Activated T-cell treated with anti-CD3 and anti-CD28 coated beads for 4 hours (primary cell): ENCODE measurements at regions not wholly inside any gene's neighbourhood (a gene's known extent, or its start where the extent isn't known, plus 50 kb on each side); places are given as distances from the start of the nearest gene placed in this dataset.
"Not testable (repeated sequence)": the region's sequence is repeated elsewhere in the genome, so short reads cannot be mapped to it uniquely, and the experiment has no call there.

Source experiments
- DNase-seq: peaks from one replicate; pipeline ENCODE4 v3.0.0-alpha.2; 2020

DNA sequence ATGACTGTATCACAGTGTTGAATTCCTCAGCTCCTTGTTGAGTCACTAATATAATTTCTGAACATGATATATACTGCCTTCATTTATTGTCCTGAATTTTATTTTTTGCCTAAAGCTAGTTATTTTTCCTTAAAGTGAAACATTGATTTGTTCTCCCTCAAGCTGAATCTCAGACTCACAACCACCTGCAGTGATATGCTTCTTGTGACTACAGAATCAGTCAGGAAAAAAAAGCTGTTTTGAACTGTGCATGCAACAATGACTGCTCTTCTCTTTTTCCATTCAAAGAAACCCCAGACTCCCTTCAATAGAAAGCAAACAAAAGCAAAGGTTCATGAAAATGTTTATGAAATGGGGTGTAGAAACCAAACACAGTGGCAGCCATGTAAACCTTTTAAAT, 470.2 kb upstream of the CHD1 start:
- DNase-seq: no peak

DNA sequence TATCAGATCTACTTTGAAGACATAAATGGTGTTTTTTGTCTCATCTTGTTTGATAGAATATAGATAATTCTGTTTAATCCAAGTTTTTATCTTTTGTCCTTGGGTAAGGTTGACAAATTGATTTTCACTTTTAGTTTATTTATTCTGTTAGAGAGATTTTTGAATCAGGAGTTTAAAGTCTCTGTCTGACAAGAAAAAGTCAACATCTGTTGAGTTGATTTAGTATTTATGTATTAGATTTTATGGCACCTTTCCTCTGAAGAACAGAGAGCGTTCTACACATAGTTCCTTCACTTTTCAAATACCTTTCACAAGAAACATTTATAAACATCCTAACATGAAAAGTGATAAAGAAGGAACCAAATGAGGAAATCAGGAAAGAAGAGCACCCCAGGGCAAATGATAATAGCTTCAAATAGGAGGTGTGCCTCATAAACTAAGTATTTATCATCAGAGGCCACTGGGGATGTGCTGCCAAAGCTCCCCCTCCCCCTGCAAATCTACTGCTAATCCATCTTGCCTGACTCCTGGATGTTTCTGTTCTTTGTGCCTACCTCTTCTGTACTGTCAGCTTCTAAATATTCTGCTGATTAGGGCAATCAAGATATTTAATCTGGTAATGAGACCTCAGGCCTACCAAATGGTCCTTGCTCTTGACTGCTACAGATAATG, 457.7 kb upstream of the CHD1 start:
- no peak for DNase-seq

DNA sequence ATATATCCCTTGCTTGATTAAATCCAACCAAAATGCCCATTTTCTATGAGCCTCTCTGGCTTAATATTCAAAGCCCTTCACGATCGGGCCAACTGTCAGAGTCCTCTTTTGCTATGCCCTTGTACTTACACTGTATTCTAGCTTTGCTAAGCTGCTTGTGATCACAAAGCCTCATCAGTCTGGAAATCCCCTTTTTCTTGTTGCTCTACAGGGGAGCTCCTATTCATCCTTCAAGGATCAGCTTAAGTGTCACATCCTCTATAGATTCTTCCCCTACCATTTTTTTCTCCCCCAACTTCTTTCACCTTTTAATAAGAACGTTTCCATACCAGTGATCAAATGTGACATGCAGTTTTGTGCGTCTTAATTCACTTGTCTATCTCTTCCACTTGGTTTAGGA, 450.4 kb upstream of the CHD1 start:
- DNase-seq: no peak

DNA sequence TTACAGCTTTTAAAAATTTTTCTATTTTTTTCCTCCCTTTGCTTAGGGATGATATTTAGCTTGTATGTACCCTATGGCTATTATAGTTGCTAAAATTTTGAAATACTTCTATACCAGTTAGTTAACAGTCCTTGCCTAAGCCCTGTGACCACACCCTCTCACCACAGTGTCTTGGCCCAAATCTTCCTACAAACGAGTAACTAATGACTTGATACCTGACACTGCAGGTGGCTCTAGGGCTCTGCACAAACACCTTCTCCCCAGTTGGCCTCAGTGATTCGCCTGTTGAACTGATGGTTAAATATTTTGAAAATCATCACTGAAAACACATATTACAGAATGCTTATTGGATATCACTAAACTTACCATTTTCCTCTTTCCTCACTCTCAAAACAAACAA, 449.6 kb upstream of the CHD1 start:
- DNase-seq: no peak

DNA sequence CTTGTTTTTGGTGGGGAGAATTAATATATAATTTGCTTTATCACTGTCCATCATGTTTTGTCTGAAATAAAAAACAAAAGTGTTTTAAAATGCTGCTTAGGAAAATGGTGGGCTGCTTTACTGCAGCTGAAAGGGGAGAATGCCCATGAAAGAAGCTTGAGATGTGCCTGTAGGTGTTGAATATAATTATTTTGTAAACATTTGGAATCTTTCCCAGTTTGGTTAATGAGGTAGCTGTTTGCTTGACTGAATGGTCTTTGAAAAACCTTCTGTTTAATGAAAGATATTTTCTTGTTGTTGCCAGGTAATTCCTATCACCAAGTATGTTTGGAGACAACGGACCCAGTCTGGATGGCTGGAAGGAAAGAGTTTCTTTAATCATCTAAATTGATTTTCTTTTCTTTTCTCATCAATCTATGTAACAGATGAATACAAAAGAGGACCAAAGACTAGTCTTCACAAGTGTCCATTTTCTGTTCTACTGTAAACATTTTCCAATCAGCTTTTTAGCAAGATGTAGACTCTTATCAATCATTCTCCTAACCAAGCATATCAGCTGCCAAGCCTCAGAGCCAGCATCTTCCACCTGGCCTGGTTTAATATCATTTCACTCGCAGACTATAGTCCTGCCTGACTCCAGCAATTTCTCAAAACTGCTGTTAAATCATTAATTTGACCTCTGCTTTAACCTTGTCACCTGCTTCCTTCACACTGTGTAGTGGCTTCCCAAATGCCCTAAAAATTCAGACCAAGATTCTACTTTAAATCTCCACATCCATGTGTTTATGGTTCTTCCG, 441.2 kb upstream of the CHD1 start:
- DNase-seq: no peak

- no peak for DNase-seq
Observed at GRCh38 chr5:99368726-99369125, 439.9 kb upstream of the CHD1 start.

- no peak for DNase-seq
Observed at GRCh38 chr5:99355881-99356280, 427.1 kb upstream of the CHD1 start.

DNA sequence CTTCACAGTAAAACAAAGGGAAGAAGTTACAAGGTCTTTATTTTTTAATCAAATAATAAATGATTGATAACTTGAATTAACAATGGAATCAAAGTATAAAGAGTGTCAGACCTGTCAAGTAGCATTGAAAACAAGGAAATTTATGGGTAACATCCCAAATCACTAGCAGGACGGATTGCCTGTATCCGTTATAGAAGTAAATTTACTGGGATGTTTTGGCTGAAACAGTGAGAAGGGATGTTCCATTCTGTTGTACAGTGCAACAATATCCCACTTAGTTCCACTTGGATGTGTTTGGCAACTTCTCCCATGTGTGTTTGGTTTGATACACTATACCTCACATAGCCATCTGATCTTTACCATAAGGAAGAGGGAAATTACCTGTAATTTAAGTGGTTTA, 421.0 kb upstream of the CHD1 start:
- DNase-seq: no peak

DNA sequence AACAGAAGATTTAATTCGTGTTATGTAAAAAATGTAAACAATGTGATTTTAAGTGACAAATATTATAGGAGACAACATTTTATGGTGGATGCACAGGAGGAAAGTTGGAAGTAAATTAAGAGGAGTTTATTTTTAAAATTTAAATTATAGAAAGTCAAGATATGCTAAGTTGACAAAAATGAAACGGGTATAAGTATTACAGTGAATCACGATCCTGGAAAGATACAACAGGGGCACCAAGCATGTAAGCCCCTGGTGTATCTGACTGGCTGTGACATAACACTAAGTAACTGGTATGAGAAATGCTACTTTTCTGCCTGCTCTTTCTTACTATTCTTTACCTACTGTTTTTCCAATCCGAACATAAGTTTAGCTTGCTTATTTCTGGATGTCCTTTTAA, 419.8 kb upstream of the CHD1 start:
- no peak for DNase-seq

GRCh38 chr5:99339758-99340157, 411.0 kb upstream of the CHD1 start:
- DNase-seq: not testable (repeated sequence)

- no peak for DNase-seq
Observed at GRCh38 chr5:99334936-99335335, 406.1 kb upstream of the CHD1 start.

DNA sequence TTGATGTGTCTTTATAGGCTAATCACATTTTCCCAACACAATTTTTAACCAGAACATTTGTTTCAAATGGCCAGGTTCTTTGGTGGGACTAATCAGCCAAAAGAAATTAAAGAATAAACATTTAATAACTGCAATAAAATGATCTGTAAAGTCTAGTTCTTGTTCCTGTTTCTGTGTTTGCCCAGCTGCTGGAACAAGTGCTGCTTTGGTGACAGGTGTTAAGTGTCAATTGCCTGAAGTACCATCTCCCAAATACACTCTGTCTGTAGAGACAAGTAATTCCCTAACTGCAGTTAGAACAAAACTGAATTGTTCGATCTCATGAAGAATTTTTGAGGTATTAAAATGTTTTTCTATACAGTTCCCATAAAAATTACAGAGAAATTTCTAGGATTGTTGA, 402.3 kb upstream of the CHD1 start:
- DNase-seq: no peak

DNA sequence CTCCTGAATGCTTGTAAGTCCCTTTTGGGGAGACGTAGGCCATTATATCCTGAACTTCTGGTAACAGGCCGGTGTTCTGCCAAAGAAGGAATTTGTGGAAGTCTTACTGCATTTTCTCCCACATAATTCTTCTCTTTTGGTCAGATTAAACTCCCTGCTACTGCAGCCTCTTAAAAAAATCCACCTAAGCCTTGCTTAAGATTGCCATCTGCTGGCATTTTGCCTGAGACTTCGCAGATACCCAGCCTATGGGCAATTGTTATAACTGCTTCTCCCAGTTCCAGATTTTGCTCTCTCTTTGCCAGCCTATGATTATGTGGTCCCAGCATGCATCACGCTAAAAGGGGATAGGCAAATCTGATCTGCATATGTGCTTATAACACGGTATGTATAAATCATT, 391.6 kb upstream of the CHD1 start:
- DNase-seq: no peak

GRCh38 chr5:99317136-99317535, 388.3 kb upstream of the CHD1 start:
- DNase-seq: no peak

DNA sequence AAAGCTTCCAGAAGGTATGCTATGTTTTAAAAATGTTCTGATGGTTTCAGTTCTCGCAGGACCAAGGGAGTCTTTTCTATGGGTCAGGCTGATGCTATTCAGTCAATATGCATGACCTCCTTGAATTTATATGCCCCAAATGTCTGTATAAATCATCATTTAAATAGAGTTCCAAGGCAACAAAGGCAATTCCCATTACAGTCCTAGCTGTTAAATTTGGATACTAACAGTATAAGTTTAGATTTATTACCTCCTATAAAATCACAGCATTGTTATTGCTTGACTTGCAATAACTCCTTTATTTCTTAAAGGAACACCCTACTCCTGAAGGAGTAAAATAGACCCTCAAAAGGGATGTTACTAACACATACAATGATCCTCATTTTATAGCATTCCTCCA, 387.7 kb upstream of the CHD1 start:
- DNase-seq: no peak

DNA sequence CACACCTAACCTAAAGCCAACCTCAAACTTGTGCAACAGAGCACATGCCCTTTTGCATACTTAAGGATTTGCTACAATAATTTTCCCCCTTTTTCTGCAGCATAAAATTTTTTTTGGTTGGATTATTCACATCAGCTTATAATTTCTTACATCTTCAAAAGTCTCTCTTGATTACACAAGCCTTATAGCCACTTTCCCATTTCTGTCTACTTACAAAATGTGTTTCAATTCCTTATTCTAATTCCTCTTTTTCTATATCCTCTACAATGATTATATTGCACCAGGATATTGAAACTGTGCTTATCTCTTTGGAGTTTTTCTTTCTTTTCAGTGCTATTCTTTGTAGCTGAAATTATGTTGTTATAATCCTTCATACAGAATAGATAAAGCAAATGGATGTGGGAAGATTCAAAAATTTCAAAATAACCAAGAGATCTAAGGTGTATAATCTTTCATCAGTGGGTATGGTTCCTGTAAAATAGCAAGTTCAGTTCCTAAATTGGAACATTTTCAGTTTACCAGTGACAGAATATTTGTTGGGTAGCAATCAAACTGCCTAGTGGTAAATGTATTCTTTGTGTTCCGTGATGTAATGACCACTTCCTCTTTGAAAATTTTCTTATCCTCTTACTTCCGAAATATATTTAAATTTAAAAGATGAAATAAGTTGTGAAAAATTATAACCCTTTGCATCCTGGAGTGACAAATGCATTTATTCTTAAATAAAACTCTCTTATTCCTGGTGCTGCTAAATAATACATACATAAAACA, 386.8 kb upstream of the CHD1 start:
- DNase-seq: no peak

- no peak for DNase-seq
Observed at GRCh38 chr5:99314721-99315120, 385.9 kb upstream of the CHD1 start.

- DNase-seq: no peak
Observed at GRCh38 chr5:99308131-99308530, 379.3 kb upstream of the CHD1 start.

DNA sequence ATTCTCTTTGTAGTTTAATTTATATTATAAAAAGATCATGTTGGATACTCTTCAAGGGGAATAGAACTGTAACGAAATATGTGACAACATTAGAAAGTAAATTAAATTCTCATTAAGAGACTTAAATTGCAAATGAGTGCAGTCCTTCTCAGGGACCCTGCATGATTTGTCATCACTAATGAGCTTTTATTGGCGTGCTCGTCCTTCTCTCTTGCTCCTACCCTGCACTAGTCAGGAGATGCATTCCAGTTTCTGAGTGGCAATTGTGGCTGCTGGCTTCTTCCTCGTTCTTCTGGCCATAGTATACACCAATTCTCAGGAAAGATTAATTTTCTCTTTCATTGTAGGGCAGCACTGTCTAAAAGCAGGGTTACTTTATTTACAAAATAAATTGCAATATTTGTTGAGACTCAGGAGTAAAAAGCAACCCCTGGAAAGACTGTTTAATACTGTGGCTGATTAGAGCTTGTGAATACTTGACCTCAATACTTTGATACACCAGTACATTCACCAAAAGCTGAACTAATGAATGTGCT, 376.3 kb upstream of the CHD1 start:
- DNase-seq: no peak

DNA sequence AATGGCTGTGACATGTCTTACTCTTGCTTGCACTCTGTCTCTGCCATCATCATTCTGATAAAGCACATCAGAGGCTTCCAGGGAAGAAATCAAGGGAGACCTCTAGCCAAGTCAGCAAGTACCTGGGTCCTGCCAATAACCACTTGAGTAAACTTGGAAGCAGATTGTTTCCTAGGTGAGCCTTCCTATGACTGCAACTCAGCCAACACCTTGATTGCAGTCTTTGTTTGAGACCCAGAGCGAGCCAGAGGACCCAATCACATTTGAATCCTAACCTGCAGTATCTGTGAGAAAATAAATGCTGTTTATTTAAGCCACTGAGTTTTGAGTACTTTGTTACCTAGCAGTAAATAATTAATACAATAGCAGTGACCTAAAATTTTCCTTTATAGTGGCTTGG, 356.8 kb upstream of the CHD1 start:
- DNase-seq: no peak

DNA sequence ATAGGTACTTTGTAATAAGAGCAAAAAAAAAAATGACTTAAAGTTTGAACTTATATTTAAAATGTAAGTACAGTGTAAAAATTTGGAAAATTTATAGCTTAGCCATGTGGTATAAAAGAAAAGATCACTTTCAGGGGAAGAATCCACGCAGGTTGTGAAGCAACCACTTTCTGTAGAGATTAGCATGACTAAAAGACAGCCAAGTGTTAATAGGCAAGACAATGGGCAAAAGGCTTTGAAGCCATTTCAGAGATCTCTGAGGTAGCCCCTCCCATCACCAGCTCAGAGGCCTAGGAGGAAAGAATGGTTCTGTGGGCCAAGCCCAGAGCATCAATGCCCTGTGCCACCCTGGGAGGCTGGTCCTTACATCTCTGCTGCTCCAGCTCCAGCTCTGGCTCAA, 346.3 kb upstream of the CHD1 start:
- no peak for DNase-seq

- no peak for DNase-seq
Observed at GRCh38 chr5:99272576-99272975, 343.8 kb upstream of the CHD1 start.

DNA sequence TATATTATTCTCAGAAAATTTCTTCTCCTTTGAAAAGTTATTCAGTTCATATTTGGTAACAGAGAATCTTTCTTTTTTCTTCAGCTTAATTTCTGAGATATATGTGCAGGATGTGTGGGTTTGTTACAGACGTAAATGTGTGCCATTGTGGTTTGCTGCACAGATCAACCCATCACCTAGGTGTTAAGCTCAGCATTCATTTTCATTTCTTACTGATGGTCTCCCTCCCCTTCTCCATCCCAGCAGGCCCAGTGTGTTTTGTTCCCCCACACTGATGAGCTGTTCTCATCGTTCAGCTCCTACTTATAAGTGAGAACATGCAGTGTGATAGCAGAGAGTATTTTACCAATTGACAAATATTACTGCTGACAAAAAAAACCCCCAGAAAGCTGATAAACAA, 330.0 kb upstream of the CHD1 start:
- DNase-seq: no peak

DNA sequence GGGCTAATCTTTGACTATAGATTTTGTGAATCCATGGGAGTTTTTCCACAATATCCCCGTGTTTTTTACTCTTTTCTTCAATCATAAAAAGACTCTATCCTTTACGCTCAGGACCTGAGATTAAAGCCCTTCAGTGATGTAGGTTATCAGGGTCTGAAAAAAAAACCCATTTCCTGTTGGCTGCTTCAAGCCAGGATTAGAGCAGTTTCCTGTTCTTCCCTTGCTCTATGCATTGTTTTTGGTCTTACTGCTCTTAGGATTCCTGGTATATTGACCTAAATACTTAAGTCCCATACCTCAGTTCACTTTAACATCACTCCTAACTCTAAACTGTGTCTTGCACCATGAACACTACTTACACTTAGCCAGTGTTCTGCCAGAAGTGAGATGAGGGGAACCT, 319.3 kb upstream of the CHD1 start:
- no peak for DNase-seq
